Progenitor cell of endocrine pancreas (in vitro differentiated cells): ENCODE measurements at regions not wholly inside any gene's neighbourhood (a gene's known extent, or its start where the extent isn't known, plus 50 kb on each side); places are given as distances from the start of the nearest gene placed in this dataset.
A peak's percentile ranks its signal among the peaks of the same experiment; 100 is the strongest.

Experiments
- DNase-seq: peaks from one replicate; pipeline ENCODE4 v3.0.0; 2021; ENCODE audit warnings: low spot score; ENCODE audit not compliant: unreplicated experiment
- H3K27ac Mint-ChIP-seq: 2 replicates; pipeline ENCODE4 v1.8.0; 2021; ENCODE audit warnings: mild to moderate bottlenecking, moderate library complexity, mixed read lengths
- H3K27me3 Mint-ChIP-seq: 2 replicates; pipeline ENCODE4 v1.8.0; 2021; ENCODE audit warnings: mixed read lengths
- H3K36me3 Mint-ChIP-seq: 2 replicates; pipeline ENCODE4 v1.8.0; 2022; ENCODE audit warnings: mixed read lengths; ENCODE audit not compliant: insufficient read depth
- H3K4me1 Mint-ChIP-seq: 2 replicates; pipeline ENCODE4 v1.8.0; 2021; ENCODE audit warnings: low read depth, mixed read lengths
- H3K4me3 Mint-ChIP-seq: 2 replicates; pipeline ENCODE4 v1.8.0; 2021; ENCODE audit warnings: low read depth, mild to moderate bottlenecking, moderate library complexity, mixed read lengths
- H3K9me3 Mint-ChIP-seq: 2 replicates; pipeline ENCODE4 v1.8.0; 2021; ENCODE audit warnings: low read depth, mixed read lengths
- CTCF ChIP-seq: fragments of 200-600 bp; sonication (generic); IDR thresholded peaks from one replicate; pipeline ENCODE4 v1.5.0; 2021; ENCODE audit warnings: antibody characterized with exemption, mild to moderate bottlenecking; ENCODE audit not compliant: unreplicated experiment

GRCh38 chr13:22092791-22093560 is 422.1 kb downstream of the FGF9 start:
- H3K4me1 Mint-ChIP-seq = no peaks in the 10 kb centered on the region
- H3K36me3 Mint-ChIP-seq = no peaks in the 10 kb centered on the region
- no peak for DNase-seq
- H3K27me3 Mint-ChIP-seq = no peaks in the 10 kb centered on the region
- H3K27ac Mint-ChIP-seq = no peak overlapping the region
- H3K9me3 Mint-ChIP-seq = peaks cover 3% of the 10 kb centered on the region
- no peak for TF ChIP-seq CTCF
- H3K4me3 Mint-ChIP-seq = no peak overlapping the region

GRCh38 chr13:22095794-22096193 is 424.9 kb downstream of the FGF9 start:
- H3K36me3 Mint-ChIP-seq = peaks cover 3% of the 10 kb centered on the region
- no peaks in the 10 kb centered on the region for H3K27me3 Mint-ChIP-seq
- H3K4me3 Mint-ChIP-seq = no peak overlapping the region
- no peaks in the 10 kb centered on the region for H3K4me1 Mint-ChIP-seq
- H3K27ac Mint-ChIP-seq = no peak overlapping the region
- peaks cover 8% of the 10 kb centered on the region for H3K9me3 Mint-ChIP-seq
- DNase-seq = no peak
- TF ChIP-seq CTCF = no peak

DNA sequence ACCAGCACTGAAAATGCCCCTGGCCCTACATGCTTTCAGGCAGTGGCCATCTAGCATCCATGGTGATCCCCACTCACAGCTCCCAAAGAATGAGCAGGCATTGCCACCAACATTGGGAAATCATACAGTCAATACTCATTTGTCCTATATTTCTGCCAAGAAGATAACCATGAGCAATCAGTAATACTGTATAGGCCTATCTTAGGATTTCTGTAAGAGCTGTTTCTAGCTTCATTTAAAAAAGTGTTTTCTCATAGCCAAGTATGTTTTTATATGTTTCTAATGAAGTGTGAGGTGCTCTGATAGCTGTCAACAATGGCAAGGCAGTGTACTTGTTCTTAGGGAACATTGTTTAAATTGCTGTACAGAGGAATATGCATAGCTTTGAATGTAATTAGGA is 428.7 kb downstream of the FGF9 start:
- Mint-ChIP-seq H3K9me3 (peaks cover 6% of the 10 kb centered on the region), H3K4me3 (no peak overlapping the region), H3K4me1 (peaks cover under 1% of the 10 kb centered on the region), H3K36me3 (peaks cover 3% of the 10 kb centered on the region), H3K27me3 (no peaks in the 10 kb centered on the region), H3K27ac (no peak overlapping the region)
- no peak for DNase-seq
- no peak for TF ChIP-seq CTCF

DNA sequence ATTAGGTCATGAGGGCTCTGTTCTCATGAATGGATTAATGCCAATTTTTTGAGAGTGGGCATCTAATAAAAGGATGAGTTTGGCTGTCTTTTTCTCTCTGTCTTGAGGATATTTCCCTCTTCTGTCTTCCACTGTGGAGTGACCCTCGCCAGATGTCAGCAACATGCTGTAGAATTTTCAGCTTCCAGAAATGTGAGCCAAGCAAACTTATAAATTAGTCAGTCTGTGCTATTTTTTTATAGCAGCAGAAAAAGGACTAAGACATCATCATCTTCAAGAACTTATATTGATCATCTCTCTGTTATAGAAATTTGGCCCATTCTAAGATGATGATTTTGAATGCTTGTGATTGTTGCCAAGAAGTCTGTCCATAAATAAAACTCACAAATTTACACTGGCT is 431.4 kb downstream of the FGF9 start:
- H3K36me3 Mint-ChIP-seq = peaks cover 3% of the 10 kb centered on the region
- peaks cover 13% of the 10 kb centered on the region for H3K4me1 Mint-ChIP-seq
- peaks cover 4% of the 10 kb centered on the region for H3K9me3 Mint-ChIP-seq
- no peaks in the 10 kb centered on the region for H3K27me3 Mint-ChIP-seq
- no peak overlapping the region for H3K4me3 Mint-ChIP-seq
- no peak for DNase-seq
- no peak overlapping the region for H3K27ac Mint-ChIP-seq
- TF ChIP-seq CTCF = no peak

GRCh38 chr13:22103046-22104027 is 432.5 kb downstream of the FGF9 start:
- peaks cover 23% of the 10 kb centered on the region for H3K4me1 Mint-ChIP-seq
- H3K27me3 Mint-ChIP-seq = no peaks in the 10 kb centered on the region
- H3K36me3 Mint-ChIP-seq = peaks cover 3% of the 10 kb centered on the region
- no peak overlapping the region for H3K4me3 Mint-ChIP-seq
- TF ChIP-seq CTCF = peak; percentile 23
- no peak overlapping the region for H3K27ac Mint-ChIP-seq
- H3K9me3 Mint-ChIP-seq = peaks cover 4% of the 10 kb centered on the region
- DNase-seq = no peak
